ENCODE measurements at regions not wholly inside any gene's neighbourhood (a gene's known extent, or its start where the extent isn't known, plus 50 kb on each side); places are given as distances from the start of the nearest gene placed in this dataset.

GRCh38 chr6:105759015-105759414 lies 327.1 kb upstream of the PRDM1 start:
- no peaks in the 10 kb centered on the region for H3K79me2 ChIP-seq (ENCODE audit: insufficient read depth, low read length)
- no peak overlapping the region for H3K4me2 ChIP-seq (ENCODE audit: low read depth, low read length, poor library complexity, severe bottlenecking)
- no peak overlapping the region for H3K9ac ChIP-seq (ENCODE audit: low read length)
- no peaks in the 10 kb centered on the region for H3K36me3 ChIP-seq (ENCODE audit: low read length)
- H3K27ac ChIP-seq (ENCODE audit: low read depth, low read length): no peak overlapping the region
- TF ChIP-seq CTCF (IDR thresholded peaks at IDR 0.05; ENCODE audit: insufficient read depth, low read length, poor library complexity, severe bottlenecking) (no peak), EZH2phosphoT487 (conservative IDR thresholded peaks at IDR 0.05; ENCODE audit: low read length) (no peak)
- H3K27me3 ChIP-seq (ENCODE audit: low read length): no peaks in the 10 kb centered on the region
- H3K4me3 ChIP-seq (ENCODE audit: insufficient read depth, low read length, poor library complexity, severe bottlenecking): no peak overlapping the region
- no peaks in the 10 kb centered on the region for H3F3A ChIP-seq (ENCODE audit: insufficient read depth)
- H4K20me1 ChIP-seq (ENCODE audit: low read depth, low read length): no peaks in the 10 kb centered on the region
- H2AFZ ChIP-seq (ENCODE audit: low read depth, low read length, severe bottlenecking): no peak overlapping the region
- H3K9me3 ChIP-seq (ENCODE audit: insufficient read depth, low read length): no peaks in the 10 kb centered on the region
- H3K9me2 ChIP-seq (replicated peaks; ENCODE audit: insufficient read depth, low read length): no peaks in the 10 kb centered on the region

GRCh38 chr6:105757512-105758200 lies 328.5 kb upstream of the PRDM1 start:
- TF ChIP-seq EZH2phosphoT487 (conservative IDR thresholded peaks at IDR 0.05; ENCODE audit: low read length): no peak
- no peak for TF ChIP-seq CTCF (IDR thresholded peaks at IDR 0.05; ENCODE audit: insufficient read depth, low read length, poor library complexity, severe bottlenecking)
- Histone ChIP-seq H3K4me2 (ENCODE audit: low read depth, low read length, poor library complexity, severe bottlenecking) (no peak overlapping the region), H3K9ac (ENCODE audit: low read length) (no peak overlapping the region), H3K79me2 (ENCODE audit: insufficient read depth, low read length) (no peaks in the 10 kb centered on the region), H3K9me3 (ENCODE audit: insufficient read depth, low read length) (no peaks in the 10 kb centered on the region), H3K27me3 (ENCODE audit: low read length) (no peaks in the 10 kb centered on the region), H2AFZ (ENCODE audit: low read depth, low read length, severe bottlenecking) (no peak overlapping the region), H3K4me3 (ENCODE audit: insufficient read depth, low read length, poor library complexity, severe bottlenecking) (no peak overlapping the region), H3K9me2 (replicated peaks; ENCODE audit: insufficient read depth, low read length) (no peaks in the 10 kb centered on the region), H3K27ac (ENCODE audit: low read depth, low read length) (no peak overlapping the region), H3K36me3 (ENCODE audit: low read length) (no peaks in the 10 kb centered on the region), H4K20me1 (ENCODE audit: low read depth, low read length) (no peaks in the 10 kb centered on the region), H3F3A (ENCODE audit: insufficient read depth) (no peaks in the 10 kb centered on the region)

- Histone ChIP-seq H3K27me3 (ENCODE audit: low read length) (no peaks in the 10 kb centered on the region), H3K27ac (ENCODE audit: low read depth, low read length) (no peak overlapping the region), H3K79me2 (ENCODE audit: insufficient read depth, low read length) (no peaks in the 10 kb centered on the region), H3K9me3 (ENCODE audit: insufficient read depth, low read length) (no peaks in the 10 kb centered on the region), H3F3A (ENCODE audit: insufficient read depth) (no peaks in the 10 kb centered on the region), H3K4me3 (ENCODE audit: insufficient read depth, low read length, poor library complexity, severe bottlenecking) (no peak overlapping the region), H3K36me3 (ENCODE audit: low read length) (no peaks in the 10 kb centered on the region), H2AFZ (ENCODE audit: low read depth, low read length, severe bottlenecking) (no peak overlapping the region), H3K4me2 (ENCODE audit: low read depth, low read length, poor library complexity, severe bottlenecking) (no peak overlapping the region), H4K20me1 (ENCODE audit: low read depth, low read length) (no peaks in the 10 kb centered on the region), H3K9ac (ENCODE audit: low read length) (no peak overlapping the region), H3K9me2 (replicated peaks; ENCODE audit: insufficient read depth, low read length) (no peaks in the 10 kb centered on the region)
- TF ChIP-seq CTCF (IDR thresholded peaks at IDR 0.05; ENCODE audit: insufficient read depth, low read length, poor library complexity, severe bottlenecking) (no peak), EZH2phosphoT487 (conservative IDR thresholded peaks at IDR 0.05; ENCODE audit: low read length) (no peak)
Observed at GRCh38 chr6:105755885-105756284, 330.3 kb upstream of the PRDM1 start.
